ENCODE measurements at regions not wholly inside any gene's neighbourhood (a gene's known extent, or its start where the extent isn't known, plus 50 kb on each side); places are given as distances from the start of the nearest gene placed in this dataset.

DNA sequence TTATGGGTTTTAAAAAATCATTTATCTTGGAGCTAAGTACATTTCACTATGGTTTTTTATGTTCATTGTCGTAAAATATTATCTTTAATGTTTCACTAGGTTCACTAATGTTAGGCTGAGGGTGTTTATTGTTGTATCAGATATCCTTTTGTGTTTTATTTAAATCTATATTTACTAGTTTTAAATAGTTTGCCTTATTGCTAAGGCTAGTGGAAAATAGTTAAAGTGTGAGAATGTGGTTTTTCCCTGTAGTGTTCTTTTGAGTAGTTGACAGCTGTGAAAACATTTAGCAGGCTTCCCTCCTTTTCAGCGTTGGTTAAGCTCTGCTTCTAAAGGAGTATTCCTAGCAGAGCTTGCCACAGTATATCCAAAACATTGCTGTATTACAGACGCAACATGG lies 139.0 kb downstream of the TM9SF2 start:
- TF ChIP-seq, protein P1, sequence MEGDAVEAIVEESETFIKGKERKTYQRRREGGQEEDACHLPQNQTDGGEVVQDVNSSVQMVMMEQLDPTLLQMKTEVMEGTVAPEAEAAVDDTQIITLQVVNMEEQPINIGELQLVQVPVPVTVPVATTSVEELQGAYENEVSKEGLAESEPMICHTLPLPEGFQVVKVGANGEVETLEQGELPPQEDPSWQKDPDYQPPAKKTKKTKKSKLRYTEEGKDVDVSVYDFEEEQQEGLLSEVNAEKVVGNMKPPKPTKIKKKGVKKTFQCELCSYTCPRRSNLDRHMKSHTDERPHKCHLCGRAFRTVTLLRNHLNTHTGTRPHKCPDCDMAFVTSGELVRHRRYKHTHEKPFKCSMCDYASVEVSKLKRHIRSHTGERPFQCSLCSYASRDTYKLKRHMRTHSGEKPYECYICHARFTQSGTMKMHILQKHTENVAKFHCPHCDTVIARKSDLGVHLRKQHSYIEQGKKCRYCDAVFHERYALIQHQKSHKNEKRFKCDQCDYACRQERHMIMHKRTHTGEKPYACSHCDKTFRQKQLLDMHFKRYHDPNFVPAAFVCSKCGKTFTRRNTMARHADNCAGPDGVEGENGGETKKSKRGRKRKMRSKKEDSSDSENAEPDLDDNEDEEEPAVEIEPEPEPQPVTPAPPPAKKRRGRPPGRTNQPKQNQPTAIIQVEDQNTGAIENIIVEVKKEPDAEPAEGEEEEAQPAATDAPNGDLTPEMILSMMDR (IDR thresholded peaks at IDR 0.05): no peak
- TF ChIP-seq POLR2A (IDR thresholded peaks at IDR 0.05): no peak

All from uterus (tissue), 2 donors.